ENCODE measurements at regions not wholly inside any gene's neighbourhood (a gene's known extent, or its start where the extent isn't known, plus 50 kb on each side); places are given as distances from the start of the nearest gene placed in this dataset.

DNA sequence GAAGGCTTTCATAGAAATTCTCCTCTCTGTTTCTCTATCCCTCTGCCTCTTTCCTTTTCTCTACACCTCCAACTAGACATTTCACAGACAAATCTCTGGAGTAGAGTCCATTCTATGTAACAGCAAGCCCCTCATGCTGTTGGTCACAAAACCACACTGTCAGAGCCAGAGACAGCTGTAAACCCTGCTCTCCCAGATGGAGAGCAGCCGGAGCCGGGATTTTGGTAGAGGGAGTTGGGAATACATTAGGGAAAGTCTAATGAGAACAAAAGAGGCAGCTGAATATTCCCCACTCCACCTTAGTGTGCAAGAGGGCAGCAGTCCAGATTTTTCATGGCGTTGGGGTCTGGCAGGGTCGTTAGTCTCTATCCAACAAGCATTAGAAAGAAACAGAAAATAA, 68.3 kb upstream of the EDN1 start:
- H3K36me3 ChIP-seq (replicated peaks; ENCODE audit: control insufficient read depth, insufficient read depth, low read length) = no peaks in the 10 kb centered on the region
- H3K27me3 ChIP-seq (ENCODE audit: control insufficient read depth, insufficient read depth, low read length) = no peaks in the 10 kb centered on the region
- H3K4me3 ChIP-seq (ENCODE audit: insufficient read depth, low read depth, low read length) = no peak overlapping the region
- no peak for DNase-seq

DNA sequence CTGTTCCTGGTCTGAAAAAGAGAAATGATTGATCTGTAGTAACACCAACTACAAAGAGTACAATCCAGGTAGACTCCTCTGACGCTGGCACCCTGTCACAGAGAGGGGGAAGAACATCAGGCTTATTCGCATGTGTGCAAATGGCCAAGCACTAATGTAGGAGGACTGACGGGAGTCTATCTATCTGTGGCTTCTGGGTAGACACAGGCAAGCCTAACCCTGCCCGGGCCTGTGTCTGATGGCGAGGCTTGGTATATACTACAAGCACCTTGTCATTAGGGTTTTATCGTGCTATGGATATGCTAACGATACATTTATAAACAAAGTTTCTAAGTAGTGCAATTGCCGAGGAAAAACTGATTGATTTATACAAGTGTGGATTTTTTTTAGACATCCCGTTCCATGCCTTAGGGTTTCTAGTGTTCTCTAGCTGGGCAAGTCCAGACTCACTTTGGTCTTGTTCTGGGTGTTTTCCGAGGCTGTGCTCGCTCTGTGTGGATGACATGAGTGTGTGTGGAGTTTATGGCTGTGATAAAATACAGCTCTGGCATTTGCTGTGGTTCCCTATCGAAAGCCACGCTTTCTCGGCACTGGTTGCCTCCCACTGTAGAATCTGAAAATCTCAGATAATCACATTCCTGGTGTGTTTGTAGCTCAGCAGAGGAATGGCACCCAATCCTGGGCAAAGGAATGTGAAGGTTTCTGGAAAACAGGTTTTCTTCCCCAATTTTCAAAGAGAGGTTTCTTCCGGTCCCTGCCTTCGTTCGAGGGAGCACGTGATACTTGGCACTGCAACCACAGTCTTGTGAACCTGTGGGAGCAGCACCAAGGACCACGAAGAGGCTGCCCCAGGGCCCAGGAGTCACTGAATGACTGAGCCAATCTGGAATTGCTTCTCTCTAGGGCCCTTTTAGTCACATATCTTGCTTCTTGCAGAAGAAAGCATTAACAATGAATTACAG, 67.5 kb upstream of the EDN1 start:
- Histone ChIP-seq H3K36me3 (replicated peaks; ENCODE audit: control insufficient read depth, insufficient read depth, low read length) (no peaks in the 10 kb centered on the region), H3K4me3 (ENCODE audit: insufficient read depth, low read depth, low read length) (no peak overlapping the region), H3K27me3 (ENCODE audit: control insufficient read depth, insufficient read depth, low read length) (no peaks in the 10 kb centered on the region)
- DNase-seq = no peak

DNA sequence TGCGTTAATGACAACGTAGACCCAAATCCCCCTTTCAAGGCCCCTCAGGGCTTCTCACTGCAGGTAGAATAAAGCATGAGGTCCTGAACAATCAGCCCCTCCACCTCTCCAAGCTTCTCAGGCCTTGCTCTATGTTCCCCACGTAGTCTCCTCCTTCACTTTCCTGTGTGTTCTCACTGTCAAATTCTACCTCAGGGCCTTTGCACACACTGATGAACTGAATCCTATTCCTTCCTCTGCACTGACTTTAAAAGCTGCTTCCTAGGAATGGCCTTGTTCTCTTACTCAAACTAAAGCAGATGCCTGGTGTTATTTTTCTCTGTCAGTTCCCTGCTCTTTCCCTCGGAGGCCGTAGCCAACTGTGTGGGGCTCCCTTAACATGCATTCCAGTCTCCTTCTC, 66.8 kb upstream of the EDN1 start:
- DNase-seq = no peak
- no peak overlapping the region for H3K4me3 ChIP-seq (ENCODE audit: insufficient read depth, low read depth, low read length)
- H3K36me3 ChIP-seq (replicated peaks; ENCODE audit: control insufficient read depth, insufficient read depth, low read length) = no peaks in the 10 kb centered on the region
- H3K27me3 ChIP-seq (ENCODE audit: control insufficient read depth, insufficient read depth, low read length) = no peaks in the 10 kb centered on the region

DNA sequence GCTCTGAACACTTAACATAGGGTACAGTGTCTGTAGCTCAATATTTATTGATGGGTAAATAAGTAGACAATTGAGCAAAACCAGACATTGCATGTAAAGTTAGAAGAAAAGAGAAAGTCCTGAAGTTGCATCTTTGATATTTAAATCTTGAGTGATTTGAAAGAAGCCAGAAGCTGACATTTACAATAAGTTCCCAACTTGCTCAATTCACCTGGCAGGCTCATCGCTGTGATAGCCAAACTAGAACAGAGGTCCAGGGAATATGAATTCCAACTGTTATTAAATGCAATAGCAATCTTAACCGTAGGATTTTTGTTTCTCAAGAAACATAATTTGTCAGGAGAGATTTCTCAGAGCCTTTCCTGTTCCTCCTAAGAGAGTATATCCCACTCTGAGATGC, 65.9 kb upstream of the EDN1 start:
- no peaks in the 10 kb centered on the region for H3K27me3 ChIP-seq (ENCODE audit: control insufficient read depth, insufficient read depth, low read length)
- H3K4me3 ChIP-seq (ENCODE audit: insufficient read depth, low read depth, low read length) = no peak overlapping the region
- DNase-seq = no peak
- H3K36me3 ChIP-seq (replicated peaks; ENCODE audit: control insufficient read depth, insufficient read depth, low read length) = no peaks in the 10 kb centered on the region

DNA sequence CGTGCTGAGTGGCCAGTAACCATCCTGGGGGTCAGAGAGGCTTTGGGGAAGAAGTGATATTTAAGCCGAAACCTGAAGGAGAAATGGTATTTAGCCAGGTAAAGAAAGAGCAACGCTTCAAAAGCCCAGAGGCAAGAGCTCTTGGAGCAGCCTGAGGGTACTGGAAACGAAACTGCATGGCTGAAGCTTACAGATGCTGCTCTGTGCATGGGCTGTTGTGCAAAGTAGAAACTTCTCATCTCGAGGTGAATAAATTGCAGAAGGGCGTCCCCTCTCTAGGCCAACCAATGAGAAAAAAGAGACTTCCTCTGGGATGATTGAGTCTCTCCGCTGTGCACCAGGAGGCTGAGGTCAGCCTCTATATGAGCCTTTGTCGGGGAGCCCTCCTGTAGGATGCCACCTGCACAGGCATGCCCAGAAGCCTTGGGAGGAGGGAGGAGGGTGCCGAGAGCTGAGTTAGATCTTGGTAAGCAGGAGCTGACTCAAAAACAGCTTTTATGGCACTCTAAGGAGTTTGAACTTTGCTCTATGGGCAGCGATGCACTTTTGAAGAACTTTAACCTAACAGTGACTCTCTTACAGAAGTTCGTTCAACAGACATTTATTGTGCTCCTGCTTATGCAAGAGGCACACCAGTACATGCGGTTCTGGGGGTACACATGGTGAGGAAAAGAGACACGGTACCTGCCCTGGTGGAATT, 61.6 kb upstream of the EDN1 start:
- no peak overlapping the region for H3K4me3 ChIP-seq (ENCODE audit: insufficient read depth, low read depth, low read length)
- no peak for DNase-seq
- H3K27me3 ChIP-seq (ENCODE audit: control insufficient read depth, insufficient read depth, low read length) = no peaks in the 10 kb centered on the region

DNA sequence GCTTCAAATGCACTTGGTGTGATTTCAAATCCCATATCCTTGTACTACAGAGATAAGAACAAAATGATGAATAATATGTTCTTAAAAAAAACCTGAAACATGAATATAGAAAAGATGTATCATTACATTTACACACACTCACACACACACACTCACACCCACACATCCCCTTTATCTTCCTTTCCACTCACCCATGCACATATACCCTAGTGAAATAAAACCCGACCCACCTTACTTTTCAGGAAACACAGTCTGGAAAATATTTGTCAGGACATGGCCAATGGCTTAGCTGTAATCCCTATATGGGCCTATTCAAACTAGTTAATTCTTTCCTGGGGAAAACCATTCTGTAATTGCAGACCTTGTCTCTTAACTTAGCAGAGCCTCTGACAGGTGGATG, 60.8 kb upstream of the EDN1 start:
- Histone ChIP-seq H3K36me3 (replicated peaks; ENCODE audit: control insufficient read depth, insufficient read depth, low read length) (no peaks in the 10 kb centered on the region), H3K27me3 (ENCODE audit: control insufficient read depth, insufficient read depth, low read length) (no peaks in the 10 kb centered on the region), H3K4me3 (ENCODE audit: insufficient read depth, low read depth, low read length) (no peak overlapping the region)
- DNase-seq = no peak

More for the DNA sequence above, 61.6 kb upstream of the EDN1 start:
- no peaks in the 10 kb centered on the region for H3K36me3 ChIP-seq (replicated peaks; ENCODE audit: control insufficient read depth, insufficient read depth, low read length)

DNA sequence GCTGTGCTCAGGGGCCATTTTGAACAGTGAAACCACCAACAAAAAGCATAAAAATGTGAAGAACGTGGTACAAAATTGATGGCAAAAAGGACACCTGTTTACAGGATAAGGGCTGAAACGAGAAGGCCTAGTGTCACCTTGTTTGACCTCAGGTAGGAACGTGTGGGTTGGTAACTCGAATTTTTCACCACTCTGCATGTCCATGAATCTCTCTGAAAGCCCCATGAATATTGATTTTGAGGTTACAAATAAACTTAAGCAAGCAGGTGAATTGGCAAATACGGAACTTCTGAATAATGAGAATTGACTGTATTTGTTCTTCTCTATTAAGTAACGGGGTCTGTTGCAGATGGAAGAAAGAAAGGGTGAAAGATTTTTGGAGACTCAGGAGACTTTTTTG, 59.6 kb upstream of the EDN1 start:
- Histone ChIP-seq H3K36me3 (replicated peaks; ENCODE audit: control insufficient read depth, insufficient read depth, low read length) (no peaks in the 10 kb centered on the region), H3K4me3 (ENCODE audit: insufficient read depth, low read depth, low read length) (no peak overlapping the region), H3K27me3 (ENCODE audit: control insufficient read depth, insufficient read depth, low read length) (no peaks in the 10 kb centered on the region)
- no peak for DNase-seq

DNA sequence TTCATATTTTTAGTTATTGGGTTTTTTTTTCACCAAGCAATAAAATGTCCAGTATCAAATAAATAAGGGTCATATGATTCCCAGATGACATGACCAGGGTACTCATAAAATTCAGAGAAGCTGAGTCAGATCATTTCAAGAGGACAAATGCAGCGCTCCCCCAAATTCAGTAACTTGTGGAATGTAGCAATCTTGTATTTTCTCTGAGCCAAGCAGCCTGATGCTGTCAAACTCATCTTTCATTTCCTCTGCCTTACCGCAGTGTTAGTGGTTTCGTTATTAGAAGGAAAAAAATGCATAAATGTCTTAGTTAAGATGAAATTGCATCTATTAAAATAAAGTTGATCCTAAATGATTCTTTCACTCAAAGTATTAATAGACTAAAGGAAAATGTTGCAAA, 57.8 kb upstream of the EDN1 start:
- no peak for DNase-seq
- H3K36me3 ChIP-seq (replicated peaks; ENCODE audit: control insufficient read depth, insufficient read depth, low read length) = no peaks in the 10 kb centered on the region
- H3K4me3 ChIP-seq (ENCODE audit: insufficient read depth, low read depth, low read length) = no peak overlapping the region
- no peaks in the 10 kb centered on the region for H3K27me3 ChIP-seq (ENCODE audit: control insufficient read depth, insufficient read depth, low read length)

DNA sequence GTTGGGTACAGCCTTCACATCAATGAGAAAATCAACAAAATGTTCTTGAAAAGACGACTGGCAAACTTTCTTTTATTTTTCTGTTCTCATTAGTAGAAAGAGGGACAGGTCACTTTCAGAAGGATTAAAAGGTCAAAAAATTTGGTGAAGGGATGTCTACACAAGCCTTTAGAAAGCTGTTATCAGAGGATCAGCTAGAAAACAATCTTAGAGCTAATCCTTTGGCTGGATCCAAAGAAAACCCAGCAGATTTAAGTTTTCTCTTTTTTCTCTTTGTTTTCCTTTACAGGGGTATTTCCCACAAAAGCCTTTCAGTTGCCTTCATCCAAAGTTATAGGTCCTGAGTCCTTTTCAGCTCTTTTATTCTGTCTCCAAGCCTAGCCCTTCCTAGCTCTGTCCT, 57.3 kb upstream of the EDN1 start:
- H3K36me3 ChIP-seq (replicated peaks; ENCODE audit: control insufficient read depth, insufficient read depth, low read length) = no peaks in the 10 kb centered on the region
- H3K27me3 ChIP-seq (ENCODE audit: control insufficient read depth, insufficient read depth, low read length) = no peaks in the 10 kb centered on the region
- no peak for DNase-seq
- no peak overlapping the region for H3K4me3 ChIP-seq (ENCODE audit: insufficient read depth, low read depth, low read length)

DNA sequence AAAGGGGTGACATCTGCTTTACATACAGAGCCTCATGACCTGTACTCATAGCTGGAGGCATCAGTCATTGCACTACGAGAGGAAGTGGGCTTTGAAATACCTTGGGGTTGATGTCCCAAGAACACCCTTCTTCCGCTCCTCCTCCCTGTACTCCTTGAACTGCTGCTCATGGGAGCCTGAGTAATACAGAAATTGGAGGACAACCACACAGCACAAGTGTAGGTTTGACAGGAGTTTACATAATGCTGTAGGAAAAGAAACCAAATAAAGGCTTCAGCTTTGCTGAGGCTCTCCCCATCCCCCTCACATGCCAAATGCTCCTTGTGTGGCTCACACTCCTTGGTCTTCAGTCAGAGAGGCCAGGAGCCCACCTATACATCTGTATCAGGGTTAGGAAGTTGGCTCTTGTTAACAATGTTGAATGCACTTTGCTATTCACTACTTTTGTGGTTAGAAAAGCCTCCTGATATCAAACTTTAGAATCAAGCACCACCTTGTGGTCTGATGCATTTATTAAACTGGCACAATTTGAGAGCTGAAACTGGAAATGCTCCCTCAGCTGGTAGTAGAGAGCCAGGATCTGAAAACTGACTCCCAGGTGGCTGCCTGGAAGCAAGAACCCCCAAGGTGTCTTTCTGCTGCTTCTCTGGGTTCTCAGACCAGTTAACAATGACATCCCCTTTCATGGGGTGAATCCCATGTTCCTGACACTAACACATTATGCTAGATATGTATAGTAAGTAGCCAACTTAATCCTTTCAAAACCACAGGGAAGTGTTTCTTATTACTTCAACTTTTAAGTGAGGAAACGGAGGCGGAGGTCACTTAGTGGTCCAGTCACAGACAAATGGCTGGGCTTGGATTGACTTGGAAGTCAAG, 56.2 kb upstream of the EDN1 start:
- Histone ChIP-seq H3K27me3 (ENCODE audit: control insufficient read depth, insufficient read depth, low read length) (no peaks in the 10 kb centered on the region), H3K4me3 (ENCODE audit: insufficient read depth, low read depth, low read length) (no peak overlapping the region), H3K36me3 (replicated peaks; ENCODE audit: control insufficient read depth, insufficient read depth, low read length) (no peaks in the 10 kb centered on the region)
- DNase-seq = peak; percentile 22

DNA sequence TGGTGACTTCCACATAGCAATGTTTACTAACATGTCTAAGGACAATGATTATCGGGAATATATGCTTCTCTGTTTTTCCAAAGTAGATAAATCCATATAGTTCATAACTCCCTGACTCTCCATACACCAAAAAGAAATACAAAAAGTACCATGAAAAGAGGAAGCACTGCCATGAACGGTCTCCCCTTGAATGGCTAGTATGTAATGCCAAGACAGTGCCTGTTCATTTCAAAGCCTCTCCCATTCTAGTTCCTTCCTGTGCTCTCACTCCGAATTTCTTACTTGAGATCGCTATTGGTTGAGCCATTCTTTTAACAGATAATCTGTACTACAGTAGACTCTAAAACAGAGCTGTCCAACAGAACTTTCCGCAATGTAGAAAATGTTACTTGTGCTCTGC, 54.8 kb upstream of the EDN1 start:
- Histone ChIP-seq H3K4me3 (ENCODE audit: insufficient read depth, low read depth, low read length) (no peak overlapping the region), H3K36me3 (replicated peaks; ENCODE audit: control insufficient read depth, insufficient read depth, low read length) (no peaks in the 10 kb centered on the region), H3K27me3 (ENCODE audit: control insufficient read depth, insufficient read depth, low read length) (no peaks in the 10 kb centered on the region)
- no peak for DNase-seq

DNA sequence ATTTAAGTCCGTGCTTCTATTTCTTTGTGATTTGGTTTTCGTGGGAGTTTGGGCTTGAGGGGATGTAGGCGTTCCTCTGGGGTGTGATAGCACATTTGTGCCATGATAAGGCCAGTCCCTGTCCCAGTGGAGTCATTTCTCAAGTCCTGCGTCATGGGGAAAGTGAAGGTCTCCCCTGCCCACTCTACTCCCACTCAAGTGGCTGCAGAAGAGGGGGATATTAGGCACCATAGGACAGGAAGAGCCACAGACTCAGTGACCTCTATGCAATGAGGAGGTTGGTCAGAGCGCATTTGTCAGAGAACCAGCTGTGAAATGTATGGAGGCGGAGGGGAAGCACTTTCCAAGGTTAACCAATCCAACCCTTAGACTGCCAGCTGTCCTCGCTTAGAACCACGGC, 51.9 kb upstream of the EDN1 start:
- DNase-seq = no peak
- no peak overlapping the region for H3K4me3 ChIP-seq (ENCODE audit: insufficient read depth, low read depth, low read length)
- H3K36me3 ChIP-seq (replicated peaks; ENCODE audit: control insufficient read depth, insufficient read depth, low read length) = no peaks in the 10 kb centered on the region
- no peaks in the 10 kb centered on the region for H3K27me3 ChIP-seq (ENCODE audit: control insufficient read depth, insufficient read depth, low read length)
